Activated naive CD4-positive, alpha-beta T cell treated with anti-CD3 and anti-CD28 coated beads, Interleukin-2, amount 50 U/mL, for 72 hours (primary cell): ENCODE measurements at regions not wholly inside any gene's neighbourhood (a gene's known extent, or its start where the extent isn't known, plus 50 kb on each side); places are given as distances from the start of the nearest gene placed in this dataset.
A peak's percentile ranks its signal among the peaks of the same experiment; 100 is the strongest.
"Not testable (repeated sequence)": the region's sequence is repeated elsewhere in the genome, so short reads cannot be mapped to it uniquely, and the experiment has no call there.

Experiments used
- ATAC-seq, 2 donors: fragments of 150-1000 bp; cut with Tn5 transposase; 2 replicates each; pipeline ENCODE4 v1.10.0; 2021; ENCODE audit warnings: mild to moderate bottlenecking in 2 of 2, moderate library complexity in 2 of 2
- DNase-seq, 2 donors: peaks; one replicate each; pipeline ENCODE4 v3.0.0; 2021 to 2022; ENCODE audit warnings: low spot score in 2 of 2
- H3K27ac Mint-ChIP-seq, 2 donors: one replicate each; pipeline ENCODE4 v1.8.0; 2022; ENCODE audit warnings: mild to moderate bottlenecking in 2 of 2, mixed read lengths in 2 of 2
- H3K36me3 Mint-ChIP-seq, 2 donors: one replicate each; pipeline ENCODE4 v1.8.0; 2022; ENCODE audit warnings: mixed read lengths in 2 of 2
- H3K9me3 Mint-ChIP-seq, 2 donors: one replicate each; pipeline ENCODE4 v1.8.0; 2022; ENCODE audit warnings: mixed read lengths in 2 of 2

- no peak for ATAC-seq
- no peak overlapping the region for H3K27ac Mint-ChIP-seq
- H3K36me3 Mint-ChIP-seq, result no peaks in the 10 kb centered on the region
- H3K9me3 Mint-ChIP-seq, result peaks cover 0 to 8% of the 10 kb centered on the region in 2 donors
- DNase-seq, result no peak
Measured at GRCh38 chr2:8552293-8552801, 129.5 kb upstream of the ID2 start.

GRCh38 chr2:8553643-8554042 lies 128.2 kb upstream of the ID2 start:
- H3K9me3 Mint-ChIP-seq, result peaks cover 4 to 13% of the 10 kb centered on the region in 2 donors
- peaks cover 7 to 8% of the 10 kb centered on the region in 2 donors for H3K36me3 Mint-ChIP-seq
- ATAC-seq (no peak), DNase-seq (no peak)
- no peak overlapping the region for H3K27ac Mint-ChIP-seq

- DNase-seq, result peak in 1 of 2 donors; percentile 42
- Mint-ChIP-seq H3K9me3 (peaks cover 4 to 13% of the 10 kb centered on the region in 2 donors), H3K27ac (no peak overlapping the region), H3K36me3 (peaks cover 10 to 14% of the 10 kb centered on the region in 2 donors)
- ATAC-seq, result no peak
Measured at GRCh38 chr2:8554296-8554806, 127.5 kb upstream of the ID2 start.

- peaks cover 5 to 14% of the 10 kb centered on the region in 2 donors for H3K9me3 Mint-ChIP-seq
- no peak for DNase-seq
- peaks cover 10 to 16% of the 10 kb centered on the region in 2 donors for H3K36me3 Mint-ChIP-seq
- H3K27ac Mint-ChIP-seq, result no peak overlapping the region
- ATAC-seq, result no peak
Measured at GRCh38 chr2:8555543-8555942, 126.3 kb upstream of the ID2 start.

GRCh38 chr2:8558096-8558495 lies 123.8 kb upstream of the ID2 start:
- ATAC-seq, result no peak
- Mint-ChIP-seq H3K36me3 (peaks cover 16 to 17% of the 10 kb centered on the region in 2 donors), H3K9me3 (peaks cover 14 to 19% of the 10 kb centered on the region in 2 donors), H3K27ac (no peak overlapping the region)
- peak in 1 of 2 donors; percentile 33 for DNase-seq

- ATAC-seq, result no peak
- H3K36me3 Mint-ChIP-seq, result peaks cover 16 to 17% of the 10 kb centered on the region in 2 donors
- no peak for DNase-seq
- H3K9me3 Mint-ChIP-seq, result peaks cover 14 to 19% of the 10 kb centered on the region in 2 donors
- H3K27ac Mint-ChIP-seq, result no peak overlapping the region
Measured at GRCh38 chr2:8558956-8559355, 122.9 kb upstream of the ID2 start.

GRCh38 chr2:8559805-8560204 lies 122.1 kb upstream of the ID2 start:
- Mint-ChIP-seq H3K9me3 (peaks cover 14 to 19% of the 10 kb centered on the region in 2 donors), H3K27ac (no peak overlapping the region), H3K36me3 (peaks cover 16 to 17% of the 10 kb centered on the region in 2 donors)
- DNase-seq (no peak), ATAC-seq (no peak)

GRCh38 chr2:8561692-8562091 lies 120.2 kb upstream of the ID2 start:
- not testable (repeated sequence) for DNase-seq, ATAC-seq, H3K27ac Mint-ChIP-seq
- Mint-ChIP-seq H3K36me3 (peaks cover 16 to 17% of the 10 kb centered on the region in 2 donors), H3K9me3 (peaks cover 14 to 16% of the 10 kb centered on the region in 2 donors)

GRCh38 chr2:8563814-8564474 lies 117.9 kb upstream of the ID2 start:
- H3K36me3 Mint-ChIP-seq, result peaks cover 7% of the 10 kb centered on the region in 2 donors
- ATAC-seq, result no peak
- peak in 1 of 2 donors; percentile 35 for DNase-seq
- H3K9me3 Mint-ChIP-seq, result peaks cover 10 to 11% of the 10 kb centered on the region in 2 donors
- peak overlapping the region in 1 of 2 donors; percentile 41 for H3K27ac Mint-ChIP-seq

GRCh38 chr2:8564475-8564874 lies 117.4 kb upstream of the ID2 start:
- DNase-seq, result no peak
- Mint-ChIP-seq H3K9me3 (peaks cover 10 to 11% of the 10 kb centered on the region in 2 donors), H3K27ac (peak overlapping the region in 1 of 2 donors; percentile 41), H3K36me3 (peaks cover 2 to 7% of the 10 kb centered on the region in 2 donors)
- no peak for ATAC-seq

- DNase-seq, result peak in 1 of 2 donors; percentile 47
- H3K27ac Mint-ChIP-seq, result no peak overlapping the region
- H3K36me3 Mint-ChIP-seq, result peaks cover 0 to 7% of the 10 kb centered on the region in 2 donors
- H3K9me3 Mint-ChIP-seq, result peaks cover 8 to 10% of the 10 kb centered on the region in 2 donors
- ATAC-seq, result no peak
Measured at GRCh38 chr2:8565399-8566154, 116.3 kb upstream of the ID2 start.

- no peak overlapping the region for H3K27ac Mint-ChIP-seq
- peaks cover 6% of the 10 kb centered on the region in 2 donors for H3K9me3 Mint-ChIP-seq
- peaks cover 0 to 7% of the 10 kb centered on the region in 2 donors for H3K36me3 Mint-ChIP-seq
- ATAC-seq (no peak), DNase-seq (no peak)
Measured at GRCh38 chr2:8566155-8566670, 115.6 kb upstream of the ID2 start.

- peaks cover 0 to 5% of the 10 kb centered on the region in 2 donors for H3K36me3 Mint-ChIP-seq
- ATAC-seq, result no peak
- H3K9me3 Mint-ChIP-seq, result peaks cover 5 to 6% of the 10 kb centered on the region in 2 donors
- no peak for DNase-seq
- peak overlapping the region in 1 of 2 donors; percentile 93 for H3K27ac Mint-ChIP-seq
Measured at GRCh38 chr2:8566774-8567468, 114.9 kb upstream of the ID2 start.

- no peaks in the 10 kb centered on the region for H3K36me3 Mint-ChIP-seq
- H3K27ac Mint-ChIP-seq, result no peak overlapping the region
- H3K9me3 Mint-ChIP-seq, result peaks cover 0 to under 1% of the 10 kb centered on the region in 2 donors
- no peak for ATAC-seq
- no peak for DNase-seq
Measured at GRCh38 chr2:8567469-8568260, 114.2 kb upstream of the ID2 start.

GRCh38 chr2:8568543-8569302 lies 113.1 kb upstream of the ID2 start:
- Mint-ChIP-seq H3K36me3 (no peaks in the 10 kb centered on the region), H3K9me3 (no peaks in the 10 kb centered on the region), H3K27ac (peak overlapping the region in 1 of 2 donors; percentile 9)
- ATAC-seq, result no peak
- DNase-seq, result no peak
